GM23338 (cell line): ENCODE measurements at regions not wholly inside any gene's neighbourhood (a gene's known extent, or its start where the extent isn't known, plus 50 kb on each side); places are given as distances from the start of the nearest gene placed in this dataset.

Experiments used
- ATAC-seq: fragments of 200-7000 bp; cut with Tn5 transposase; 3 replicates; pipeline ENCODE4 v1.9.1; 2020
- DNase-seq: peaks from one replicate; pipeline ENCODE4 v3.0.0-alpha.2; 2015; ENCODE audit warnings: low spot score
- H2AFZ ChIP-seq: fragments of 200-600 bp; sonication (generic); 2 replicates; pipeline ENCODE4 v1.8.0; 2016; ENCODE audit warnings: antibody characterized with exemption, mild to moderate bottlenecking, moderate library complexity
- H3F3A ChIP-seq: fragments of 200-600 bp; sonication (generic); replicated peaks from 2 replicates; pipeline ENCODE4 v1.8.0; 2017; ENCODE audit warnings: antibody characterized with exemption, mixed run types, low read depth
- H3K27ac ChIP-seq: fragments of 200-600 bp; sonication (generic); 2 replicates; pipeline ENCODE4 v1.6.1; 2016; ENCODE audit warnings: low read depth
- H3K27me3 ChIP-seq: fragments of 200-600 bp; sonication (generic); 2 replicates; pipeline ENCODE4 v1.8.0; 2016; ENCODE audit warnings: mild to moderate bottlenecking, mixed run types, moderate library complexity; ENCODE audit not compliant: insufficient read depth
- H3K36me3 ChIP-seq: fragments of 200-600 bp; sonication (generic); 2 replicates; pipeline ENCODE4 v1.8.0; 2016; ENCODE audit warnings: mild to moderate bottlenecking; ENCODE audit not compliant: insufficient read depth
- H3K4me1 ChIP-seq: fragments of 200-600 bp; sonication (generic); 2 replicates; pipeline ENCODE4 v1.8.0; 2016; ENCODE audit warnings: mild to moderate bottlenecking, moderate library complexity; ENCODE audit not compliant: insufficient read depth
- H3K4me2 ChIP-seq: fragments of 200-600 bp; sonication (generic); 2 replicates; pipeline ENCODE4 v1.7.1; 2017; ENCODE audit warnings: mixed run types
- H3K4me3 ChIP-seq: fragments of 200-600 bp; sonication (generic); 2 replicates; pipeline ENCODE4 v1.6.1; 2016; ENCODE audit warnings: mixed run types
- H3K79me2 ChIP-seq: fragments of 200-600 bp; sonication (generic); replicated peaks from 2 replicates; pipeline ENCODE4 v1.8.0; 2017; ENCODE audit warnings: mild to moderate bottlenecking; ENCODE audit not compliant: insufficient read depth
- H3K9me2 ChIP-seq: fragments of 200-600 bp; sonication (generic); 2 replicates; pipeline ENCODE4 v1.8.0; 2017; ENCODE audit not compliant: insufficient read depth
- H4K20me1 ChIP-seq: fragments of 200-600 bp; sonication (generic); replicated peaks from 2 replicates; pipeline ENCODE4 v1.8.0; 2017; ENCODE audit warnings: mild to moderate bottlenecking; ENCODE audit not compliant: insufficient read depth
- H3K27ac Mint-ChIP-seq: 2 replicates; pipeline ENCODE4 v1.8.0; 2020; ENCODE audit warnings: inconsistent platforms, mild to moderate bottlenecking, moderate library complexity, mixed read lengths
- H3K27me3 Mint-ChIP-seq: 3 replicates; pipeline ENCODE4 v1.8.0; 2022; ENCODE audit warnings: low read depth, mild to moderate bottlenecking, moderate library complexity, mixed read lengths, inconsistent platforms; ENCODE audit not compliant: insufficient read depth, poor library complexity
- H3K36me3 Mint-ChIP-seq: 3 replicates; pipeline ENCODE4 v1.8.0; 2021; ENCODE audit warnings: low read depth, mild to moderate bottlenecking, inconsistent platforms, moderate library complexity, mixed read lengths
- H3K4me1 Mint-ChIP-seq: 3 replicates; pipeline ENCODE4 v1.8.0; 2020; ENCODE audit warnings: mild to moderate bottlenecking, inconsistent platforms, mixed read lengths
- H3K4me3 Mint-ChIP-seq: 3 replicates; pipeline ENCODE4 v1.8.0; 2021; ENCODE audit warnings: moderate library complexity, mild to moderate bottlenecking, inconsistent platforms, mixed read lengths
- H3K9me3 Mint-ChIP-seq: 3 replicates; pipeline ENCODE4 v1.8.0; 2020; ENCODE audit warnings: moderate library complexity, mild to moderate bottlenecking, inconsistent platforms, mixed read lengths
- CREB1 ChIP-seq: fragments of 250-450 bp; sonication (Bioruptor Pico); IDR thresholded peaks from 2 replicates; pipeline ENCODE4 v1.5.0; 2020; ENCODE audit warnings: low read depth, mild to moderate bottlenecking, moderate library complexity
- CTCF ChIP-seq, 2 experiments: fragments of 200-600 bp in 1 of 2; sonication (generic) in 1 of 2; conservative IDR thresholded peaks; 2 replicates each; pipeline versions ENCODE4 v1.5.1 to v1.6.1; 2016 to 2017; ENCODE audit warnings: antibody characterized with exemption in 2 of 2, low read depth in 2 of 2, mild to moderate bottlenecking in 2 of 2, moderate library complexity in 1 of 2
- EZH2 ChIP-seq: fragments of 200-600 bp; sonication (generic); IDR thresholded peaks from one replicate; pipeline ENCODE4 v1.8.0; 2017; ENCODE audit warnings: antibody characterized with exemption, mild to moderate bottlenecking, low read depth; ENCODE audit not compliant: unreplicated experiment
- EZH2phosphoT487 ChIP-seq: fragments of 200-600 bp; sonication (generic); IDR thresholded peaks from one replicate; pipeline ENCODE4 v1.8.1; 2018; ENCODE audit warnings: antibody characterized with exemption; ENCODE audit not compliant: unreplicated experiment
- JUNB ChIP-seq: IDR thresholded peaks from one replicate; pipeline ENCODE4 v1.6.1; 2016; ENCODE audit warnings: antibody characterized with exemption; ENCODE audit not compliant: unreplicated experiment
- NANOG ChIP-seq: IDR thresholded peaks from 2 replicates; pipeline ENCODE4 v1.6.1; 2016; ENCODE audit warnings: antibody characterized with exemption, borderline replicate concordance
- POLR2AphosphoS5 ChIP-seq: IDR thresholded peaks from 2 replicates; pipeline ENCODE4 v1.6.1; 2016; ENCODE audit warnings: antibody characterized with exemption, low read depth
- STAT1 ChIP-seq: IDR thresholded peaks from one replicate; pipeline ENCODE4 v1.6.1; 2016; ENCODE audit warnings: antibody characterized with exemption; ENCODE audit not compliant: unreplicated experiment
- ZNF114 ChIP-seq: fragments of 250-450 bp; sonication (Bioruptor Pico); IDR thresholded peaks from 2 replicates; pipeline ENCODE4 v1.5.0; 2020; ENCODE audit warnings: mild to moderate bottlenecking, moderate library complexity
- ZNF331 ChIP-seq: fragments of 250-450 bp; sonication (Bioruptor Pico); IDR thresholded peaks from 2 replicates; pipeline ENCODE4 v1.5.0; 2020; ENCODE audit warnings: low read depth, mild to moderate bottlenecking, moderate library complexity
- ZNF462 ChIP-seq: fragments of 250-450 bp; sonication (Bioruptor Pico); IDR thresholded peaks from 2 replicates; pipeline ENCODE4 v1.5.0; 2020; ENCODE audit warnings: mild to moderate bottlenecking, moderate library complexity
- TF ChIP-seq, protein P1 (sequence below): IDR thresholded peaks from 2 replicates; pipeline ENCODE4 v1.6.1; 2016; ENCODE audit warnings: antibody characterized with exemption
- TF ChIP-seq, protein P2 (sequence below): IDR thresholded peaks from one replicate; pipeline ENCODE4 v1.6.1; 2018; ENCODE audit warnings: antibody characterized with exemption; ENCODE audit not compliant: unreplicated experiment

DNA sequence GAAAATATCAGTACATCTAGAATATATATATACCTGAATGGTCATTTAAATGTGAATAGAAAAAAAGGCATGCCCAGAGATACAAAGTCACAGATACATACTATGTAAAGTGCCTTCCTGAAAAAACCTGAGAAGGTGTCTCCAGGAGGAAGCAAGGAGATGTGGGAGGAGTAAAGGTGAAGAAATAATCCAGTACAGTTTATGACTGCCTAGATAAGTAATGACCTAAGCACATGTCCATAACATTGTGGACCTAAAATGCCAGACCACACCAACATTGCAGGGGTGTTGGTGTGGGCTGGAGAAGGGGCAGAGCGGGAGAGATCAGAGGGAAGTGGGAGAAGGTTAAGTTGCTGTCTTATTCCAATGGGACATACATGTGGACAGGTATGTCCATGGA lies 226.9 kb downstream of the ZNF621 start:
- Histone ChIP-seq H3K27ac (no peak overlapping the region), H3F3A (no peaks in the 10 kb centered on the region), H3K9me2 (peaks cover 4% of the 10 kb centered on the region; the same call in 1 of the 2 replicates), H3K79me2 (no peaks in the 10 kb centered on the region), H3K4me2 (no peak overlapping the region), H3K4me3 (no peak overlapping the region), H3K4me1 (no peaks in the 10 kb centered on the region), H2AFZ (no peak overlapping the region), H4K20me1 (no peaks in the 10 kb centered on the region), H3K27me3 (no peaks in the 10 kb centered on the region), H3K36me3 (no peaks in the 10 kb centered on the region)
- no peak for TF ChIP-seq CTCF (conservative IDR thresholded peaks at IDR 0.05; ENCODE audit: low read depth in 2 of 2)
- TF ChIP-seq, protein P1, sequence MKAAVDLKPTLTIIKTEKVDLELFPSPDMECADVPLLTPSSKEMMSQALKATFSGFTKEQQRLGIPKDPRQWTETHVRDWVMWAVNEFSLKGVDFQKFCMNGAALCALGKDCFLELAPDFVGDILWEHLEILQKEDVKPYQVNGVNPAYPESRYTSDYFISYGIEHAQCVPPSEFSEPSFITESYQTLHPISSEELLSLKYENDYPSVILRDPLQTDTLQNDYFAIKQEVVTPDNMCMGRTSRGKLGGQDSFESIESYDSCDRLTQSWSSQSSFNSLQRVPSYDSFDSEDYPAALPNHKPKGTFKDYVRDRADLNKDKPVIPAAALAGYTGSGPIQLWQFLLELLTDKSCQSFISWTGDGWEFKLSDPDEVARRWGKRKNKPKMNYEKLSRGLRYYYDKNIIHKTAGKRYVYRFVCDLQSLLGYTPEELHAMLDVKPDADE, result no peak
- TF ChIP-seq ZNF114, result no peak
- TF ChIP-seq, protein P2, sequence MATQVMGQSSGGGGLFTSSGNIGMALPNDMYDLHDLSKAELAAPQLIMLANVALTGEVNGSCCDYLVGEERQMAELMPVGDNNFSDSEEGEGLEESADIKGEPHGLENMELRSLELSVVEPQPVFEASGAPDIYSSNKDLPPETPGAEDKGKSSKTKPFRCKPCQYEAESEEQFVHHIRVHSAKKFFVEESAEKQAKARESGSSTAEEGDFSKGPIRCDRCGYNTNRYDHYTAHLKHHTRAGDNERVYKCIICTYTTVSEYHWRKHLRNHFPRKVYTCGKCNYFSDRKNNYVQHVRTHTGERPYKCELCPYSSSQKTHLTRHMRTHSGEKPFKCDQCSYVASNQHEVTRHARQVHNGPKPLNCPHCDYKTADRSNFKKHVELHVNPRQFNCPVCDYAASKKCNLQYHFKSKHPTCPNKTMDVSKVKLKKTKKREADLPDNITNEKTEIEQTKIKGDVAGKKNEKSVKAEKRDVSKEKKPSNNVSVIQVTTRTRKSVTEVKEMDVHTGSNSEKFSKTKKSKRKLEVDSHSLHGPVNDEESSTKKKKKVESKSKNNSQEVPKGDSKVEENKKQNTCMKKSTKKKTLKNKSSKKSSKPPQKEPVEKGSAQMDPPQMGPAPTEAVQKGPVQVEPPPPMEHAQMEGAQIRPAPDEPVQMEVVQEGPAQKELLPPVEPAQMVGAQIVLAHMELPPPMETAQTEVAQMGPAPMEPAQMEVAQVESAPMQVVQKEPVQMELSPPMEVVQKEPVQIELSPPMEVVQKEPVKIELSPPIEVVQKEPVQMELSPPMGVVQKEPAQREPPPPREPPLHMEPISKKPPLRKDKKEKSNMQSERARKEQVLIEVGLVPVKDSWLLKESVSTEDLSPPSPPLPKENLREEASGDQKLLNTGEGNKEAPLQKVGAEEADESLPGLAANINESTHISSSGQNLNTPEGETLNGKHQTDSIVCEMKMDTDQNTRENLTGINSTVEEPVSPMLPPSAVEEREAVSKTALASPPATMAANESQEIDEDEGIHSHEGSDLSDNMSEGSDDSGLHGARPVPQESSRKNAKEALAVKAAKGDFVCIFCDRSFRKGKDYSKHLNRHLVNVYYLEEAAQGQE, result no peak
- no peak for TF ChIP-seq POLR2AphosphoS5
- TF ChIP-seq NANOG, result no peak
- no peak for TF ChIP-seq EZH2
- TF ChIP-seq ZNF462 (CRISPR knock-in tag), result no peak
- TF ChIP-seq JUNB, result no peak
- TF ChIP-seq CREB1, result no peak
- TF ChIP-seq EZH2phosphoT487, result no peak
- TF ChIP-seq STAT1, result no peak
- no peak for TF ChIP-seq ZNF331 (CRISPR knock-in tag)
- ATAC-seq (no peak), DNase-seq (no peak)
- H3K27ac Mint-ChIP-seq, result no peak overlapping the region
- H3K9me3 Mint-ChIP-seq, result no peaks in the 10 kb centered on the region
- H3K4me3 Mint-ChIP-seq, result no peak overlapping the region
- H3K4me1 Mint-ChIP-seq, result peaks cover 6% of the 10 kb centered on the region; the same call in 1 of the 3 replicates
- H3K27me3 Mint-ChIP-seq, result peaks cover 6% of the 10 kb centered on the region
- no peaks in the 10 kb centered on the region for H3K36me3 Mint-ChIP-seq
